ENCODE measurements at regions not wholly inside any gene's neighbourhood (a gene's known extent, or its start where the extent isn't known, plus 50 kb on each side); places are given as distances from the start of the nearest gene placed in this dataset.

- ATAC-seq, result no peak
- TF ChIP-seq CTCF (IDR thresholded peaks at IDR 0.05), result no peak
- TF ChIP-seq POLR2A (IDR thresholded peaks at IDR 0.05), result no peak
- no peaks in the 10 kb centered on the region for H3K9me3 ChIP-seq
- H3K27ac ChIP-seq, result peak overlapping the region in 8 of 12 donors; percentile 10 to 91 (median 44)
- DNase-seq, result no peak
- peaks cover 33 to 98% (median 85%) of the 10 kb centered on the region in 12 donors for H3K4me1 ChIP-seq
- 63 to 71% (median 64%) methylated on average over 20 to 26 of the region's 26 CpGs for WGBS, 4 donors
- no peaks in the 10 kb centered on the region for H3K27me3 ChIP-seq
- no peaks in the 10 kb centered on the region for H3K36me3 ChIP-seq
- H3K4me3 ChIP-seq, result peak overlapping the region in 3 of 12 donors; percentile 0 to 25 (median 17)
- intact Hi-C loops (cut with DNase I), result loop anchor here in 7 of 10 donors (5.0 kb wide), 2 partner anchors 38 to 43 kb away; no protein-coding TSS in a partner anchor
Observed at GRCh38 chr17:77434136-77435114, 293.7 kb downstream of the SEC14L1 start.

- H3K27me3 ChIP-seq, result no peaks in the 10 kb centered on the region
- no peaks in the 10 kb centered on the region for H3K36me3 ChIP-seq
- no peak for DNase-seq
- ATAC-seq, result no peak
- peak overlapping the region in 4 of 12 donors; percentile 1 to 35 (median 20) for H3K4me3 ChIP-seq
- peaks cover 34 to 98% (median 86%) of the 10 kb centered on the region in 12 donors for H3K4me1 ChIP-seq
- WGBS, 4 donors, result 58 to 68% (median 64%) methylated on average over 19 to 24 of the region's 24 CpGs
- peak overlapping the region in 9 of 12 donors; percentile 1 to 91 (median 62) for H3K27ac ChIP-seq
- no peaks in the 10 kb centered on the region for H3K9me3 ChIP-seq
- TF ChIP-seq CTCF (IDR thresholded peaks at IDR 0.05) (no peak), POLR2A (IDR thresholded peaks at IDR 0.05) (no peak)
- intact Hi-C loops (cut with DNase I), result no loop called here
Observed at GRCh38 chr17:77435272-77436057, 294.7 kb downstream of the SEC14L1 start.

- no peak for TF ChIP-seq POLR2A (IDR thresholded peaks at IDR 0.05)
- TF ChIP-seq CTCF (IDR thresholded peaks at IDR 0.05), result peak in 2 of 12 donors; percentile 4 to 9
- peak overlapping the region in 10 of 12 donors; percentile 1 to 91 (median 61) for H3K27ac ChIP-seq
- 29 to 43% (median 35%) methylated on average over 11 of the region's 11 CpGs for WGBS, 4 donors
Observed at GRCh38 chr17:77436058-77436442, 295.3 kb downstream of the SEC14L1 start.

More at GRCh38 chr17:77436058-77436442, 295.3 kb downstream of the SEC14L1 start:
- peak in 4 of 5 donors; percentile 77 to 85 (median 78) for DNase-seq
- H3K4me1 ChIP-seq, result peaks cover 34 to 98% (median 86%) of the 10 kb centered on the region in 12 donors
- H3K27me3 ChIP-seq, result no peaks in the 10 kb centered on the region
- no peaks in the 10 kb centered on the region for H3K9me3 ChIP-seq
- H3K36me3 ChIP-seq, result no peaks in the 10 kb centered on the region
- ATAC-seq, result peak; percentile 52 to 74 (median 67)
- intact Hi-C loops (cut with DNase I), result no loop called here
- H3K4me3 ChIP-seq, result peak overlapping the region in 8 of 12 donors; percentile 11 to 35 (median 26)
